DOHH2 (cell line): ENCODE measurements at regions not wholly inside any gene's neighbourhood (a gene's known extent, or its start where the extent isn't known, plus 50 kb on each side); places are given as distances from the start of the nearest gene placed in this dataset.

ENCODE experiments used
- H3F3A ChIP-seq: fragments of 200-600 bp; sonication (generic), shearing (Covaris generic); 2 replicates; pipeline ENCODE4 v1.6.0; 2016; ENCODE audit warnings: antibody characterized with exemption, mild to moderate bottlenecking; ENCODE audit not compliant: control insufficient read depth, insufficient read depth
- H3K27ac ChIP-seq: fragments of 200-600 bp; sonication (generic); 2 replicates; pipeline ENCODE4 v1.5.1; 2014; ENCODE audit warnings: low read depth, mild to moderate bottlenecking, low read length, moderate library complexity
- H3K27me3 ChIP-seq: fragments of 200-600 bp; sonication (generic); 2 replicates; pipeline ENCODE4 v1.6.1; 2014; ENCODE audit warnings: mild to moderate bottlenecking, low read length, mixed read lengths; ENCODE audit not compliant: control insufficient read depth
- H3K36me3 ChIP-seq: fragments of 200-600 bp; sonication (generic); 2 replicates; pipeline ENCODE4 v1.6.1; 2014; ENCODE audit warnings: mild to moderate bottlenecking, low read length, moderate library complexity, mixed read lengths; ENCODE audit not compliant: control insufficient read depth
- H3K4me1 ChIP-seq: fragments of 200-600 bp; sonication (generic); 2 replicates; pipeline ENCODE4 v1.6.1; 2014; ENCODE audit warnings: mild to moderate bottlenecking, low read length, mixed read lengths; ENCODE audit not compliant: control insufficient read depth
- H3K4me2 ChIP-seq: fragments of 200-600 bp; sonication (generic); 2 replicates; pipeline ENCODE4 v1.6.0; 2014; ENCODE audit warnings: mild to moderate bottlenecking, low read length, moderate library complexity
- H3K4me3 ChIP-seq: fragments of 200-600 bp; sonication (generic); 2 replicates; pipeline ENCODE4 v1.5.1; 2014; ENCODE audit warnings: mild to moderate bottlenecking, low read length, mixed read lengths
- H3K79me2 ChIP-seq: fragments of 200-600 bp; sonication (generic); 2 replicates; pipeline ENCODE4 v1.6.1; 2014; ENCODE audit warnings: mild to moderate bottlenecking, low read length, mixed read lengths; ENCODE audit not compliant: control insufficient read depth
- H3K9me2 ChIP-seq: fragments of 200-600 bp; sonication (generic); replicated peaks from 2 replicates; pipeline ENCODE4 v1.6.1; 2014; ENCODE audit warnings: mild to moderate bottlenecking, low read length, mixed read lengths; ENCODE audit not compliant: control insufficient read depth
- H3K9me3 ChIP-seq: fragments of 200-600 bp; sonication (generic); 2 replicates; pipeline ENCODE4 v1.6.1; 2014; ENCODE audit warnings: antibody characterized with exemption, low read length, mixed read lengths; ENCODE audit not compliant: control insufficient read depth, insufficient read depth
- H4K20me1 ChIP-seq: fragments of 200-600 bp; sonication (generic); 2 replicates; pipeline ENCODE4 v1.6.0; 2014; ENCODE audit warnings: low read depth, mild to moderate bottlenecking, antibody characterized with exemption, low read length, moderate library complexity; ENCODE audit not compliant: control insufficient read depth, insufficient read depth
- EZH2phosphoT487 ChIP-seq: fragments of 200-600 bp; sonication (generic); IDR thresholded peaks from 2 replicates; pipeline ENCODE4 v1.6.1; 2017; ENCODE audit warnings: borderline replicate concordance, mild to moderate bottlenecking, antibody characterized with exemption, low read length, moderate library complexity, mixed read lengths
- TF ChIP-seq, protein P1 (sequence below): fragments of 200-600 bp; sonication (generic); IDR thresholded peaks from one replicate; pipeline ENCODE4 v1.5.1; 2014; ENCODE audit warnings: antibody characterized with exemption, mild to moderate bottlenecking, low read depth, low read length; ENCODE audit not compliant: poor library complexity, severe bottlenecking

GRCh38 chr4:56123051-56123450 lies 174.3 kb downstream of the CEP135 start:
- Histone ChIP-seq H4K20me1 (no peaks in the 10 kb centered on the region), H3K27me3 (no peaks in the 10 kb centered on the region), H3K9me2 (no peaks in the 10 kb centered on the region), H3K36me3 (no peaks in the 10 kb centered on the region), H3K79me2 (no peaks in the 10 kb centered on the region), H3K4me3 (no peak overlapping the region), H3K9me3 (no peaks in the 10 kb centered on the region), H3K27ac (no peak overlapping the region), H3K4me1 (no peaks in the 10 kb centered on the region), H3F3A (no peaks in the 10 kb centered on the region), H3K4me2 (no peak overlapping the region)
- no peak for TF ChIP-seq EZH2phosphoT487
- TF ChIP-seq, protein P1, sequence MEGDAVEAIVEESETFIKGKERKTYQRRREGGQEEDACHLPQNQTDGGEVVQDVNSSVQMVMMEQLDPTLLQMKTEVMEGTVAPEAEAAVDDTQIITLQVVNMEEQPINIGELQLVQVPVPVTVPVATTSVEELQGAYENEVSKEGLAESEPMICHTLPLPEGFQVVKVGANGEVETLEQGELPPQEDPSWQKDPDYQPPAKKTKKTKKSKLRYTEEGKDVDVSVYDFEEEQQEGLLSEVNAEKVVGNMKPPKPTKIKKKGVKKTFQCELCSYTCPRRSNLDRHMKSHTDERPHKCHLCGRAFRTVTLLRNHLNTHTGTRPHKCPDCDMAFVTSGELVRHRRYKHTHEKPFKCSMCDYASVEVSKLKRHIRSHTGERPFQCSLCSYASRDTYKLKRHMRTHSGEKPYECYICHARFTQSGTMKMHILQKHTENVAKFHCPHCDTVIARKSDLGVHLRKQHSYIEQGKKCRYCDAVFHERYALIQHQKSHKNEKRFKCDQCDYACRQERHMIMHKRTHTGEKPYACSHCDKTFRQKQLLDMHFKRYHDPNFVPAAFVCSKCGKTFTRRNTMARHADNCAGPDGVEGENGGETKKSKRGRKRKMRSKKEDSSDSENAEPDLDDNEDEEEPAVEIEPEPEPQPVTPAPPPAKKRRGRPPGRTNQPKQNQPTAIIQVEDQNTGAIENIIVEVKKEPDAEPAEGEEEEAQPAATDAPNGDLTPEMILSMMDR, result no peak

DNA sequence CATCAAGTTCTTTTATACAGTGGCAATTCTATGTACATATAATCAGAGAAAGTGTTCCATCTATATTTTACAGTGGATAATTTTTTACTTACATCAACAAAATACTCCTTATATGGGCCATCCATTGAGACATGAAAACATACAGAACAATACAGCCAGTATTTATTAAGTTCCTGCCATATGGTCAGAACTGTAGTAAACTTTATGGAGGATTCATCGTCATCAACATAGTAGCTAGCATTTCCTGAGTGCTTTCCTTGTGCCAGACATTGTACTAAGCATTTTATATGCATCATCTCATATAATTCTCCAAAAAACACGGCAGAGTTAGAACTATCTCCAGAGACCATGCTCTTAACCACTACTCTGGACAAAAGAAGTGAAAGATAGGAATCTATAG lies 170.1 kb downstream of the CEP135 start:
- Histone ChIP-seq H3K4me1 (peaks cover 13% of the 10 kb centered on the region), H3K4me3 (no peak overlapping the region)
- no peak for TF ChIP-seq EZH2phosphoT487
- TF ChIP-seq, protein P1, result no peak

GRCh38 chr4:56118055-56118454 lies 169.3 kb downstream of the CEP135 start:
- Histone ChIP-seq H3K4me2 (no peak overlapping the region), H3K9me2 (no peaks in the 10 kb centered on the region), H3K9me3 (no peaks in the 10 kb centered on the region), H3K27me3 (no peaks in the 10 kb centered on the region), H3K79me2 (no peaks in the 10 kb centered on the region), H3K36me3 (no peaks in the 10 kb centered on the region), H4K20me1 (no peaks in the 10 kb centered on the region; the same call in 1 of the 2 replicates), H3K4me3 (no peak overlapping the region), H3K27ac (no peak overlapping the region), H3F3A (no peaks in the 10 kb centered on the region), H3K4me1 (peaks cover 19% of the 10 kb centered on the region)
- TF ChIP-seq, protein P1, result no peak
- TF ChIP-seq EZH2phosphoT487, result no peak

More for the DNA sequence above, 170.1 kb downstream of the CEP135 start:
- Histone ChIP-seq H3K27ac (no peak overlapping the region), H3K9me2 (no peaks in the 10 kb centered on the region), H3K9me3 (no peaks in the 10 kb centered on the region), H3K27me3 (no peaks in the 10 kb centered on the region), H3K36me3 (no peaks in the 10 kb centered on the region), H3K4me2 (no peak overlapping the region), H3K79me2 (no peaks in the 10 kb centered on the region), H3F3A (no peaks in the 10 kb centered on the region), H4K20me1 (no peaks in the 10 kb centered on the region; the same call in 1 of the 2 replicates)

GRCh38 chr4:56115898-56116297 lies 167.2 kb downstream of the CEP135 start:
- peaks cover 20% of the 10 kb centered on the region for H3K4me1 ChIP-seq
- peak overlapping the region; percentile 37 for H3K4me2 ChIP-seq
- H3K27ac ChIP-seq, result no peak overlapping the region
- H3K36me3 ChIP-seq, result no peaks in the 10 kb centered on the region
- no peaks in the 10 kb centered on the region for H3K9me2 ChIP-seq
- no peaks in the 10 kb centered on the region; the same call in 1 of the 2 replicates for H4K20me1 ChIP-seq
- TF ChIP-seq EZH2phosphoT487, result no peak
- TF ChIP-seq, protein P1, result no peak
- no peak overlapping the region for H3K4me3 ChIP-seq
- H3F3A ChIP-seq, result no peaks in the 10 kb centered on the region
- no peaks in the 10 kb centered on the region for H3K27me3 ChIP-seq
- no peaks in the 10 kb centered on the region for H3K79me2 ChIP-seq
- no peaks in the 10 kb centered on the region for H3K9me3 ChIP-seq
